DND-41 (cell line): ENCODE measurements at regions not wholly inside any gene's neighbourhood (a gene's known extent, or its start where the extent isn't known, plus 50 kb on each side); places are given as distances from the start of the nearest gene placed in this dataset.

ENCODE experiments used
- ATAC-seq: fragments of 200-7000 bp; cut with Tn5 transposase; 3 replicates; pipeline ENCODE4 v1.9.1; 2021; ENCODE audit warnings: low read depth; ENCODE audit not compliant: insufficient read depth
- DNase-seq: peaks from one replicate; pipeline ENCODE4 v3.0.0-alpha.2; 2020
- H2AFZ ChIP-seq: 2 replicates; pipeline ENCODE4 v1.6.0; 2012; ENCODE audit warnings: low read depth, low read length
- H3K27ac ChIP-seq: 2 replicates; pipeline ENCODE4 v1.5.1; 2012; ENCODE audit warnings: low read length, inconsistent platforms
- H3K27me3 ChIP-seq: fragments of 200-600 bp; sonication (generic); 2 replicates; pipeline ENCODE4 v1.6.0; 2012; ENCODE audit warnings: low read length, mild to moderate bottlenecking, inconsistent platforms; ENCODE audit not compliant: insufficient read depth, poor library complexity
- H3K36me3 ChIP-seq: 2 replicates; pipeline ENCODE4 v1.5.1; 2012; ENCODE audit warnings: low read length, inconsistent platforms; ENCODE audit not compliant: insufficient read depth
- H3K4me1 ChIP-seq: 2 replicates; pipeline ENCODE4 v1.5.1; 2012; ENCODE audit warnings: mild to moderate bottlenecking, low read length; ENCODE audit not compliant: insufficient read depth
- H3K4me2 ChIP-seq: 2 replicates; pipeline ENCODE4 v1.6.0; 2012; ENCODE audit warnings: mild to moderate bottlenecking, moderate library complexity, low read length, inconsistent platforms; ENCODE audit not compliant: insufficient read depth
- H3K4me3 ChIP-seq, 2 experiments: fragments of 200-600 bp in 1 of 2; shearing (Covaris generic) in 1 of 2; 2 replicates each; pipeline ENCODE4 v1.5.1; 2012 to 2016; ENCODE audit warnings: inconsistent platforms in 2 of 2, low read length in 2 of 2, mild to moderate bottlenecking in 2 of 2, low read depth in 1 of 2, moderate library complexity in 1 of 2
- H3K79me2 ChIP-seq: 2 replicates; pipeline ENCODE4 v1.6.0; 2012; ENCODE audit warnings: low read length, inconsistent platforms; ENCODE audit not compliant: insufficient read depth
- H3K9ac ChIP-seq: 2 replicates; pipeline ENCODE4 v1.6.0; 2012; ENCODE audit warnings: low read depth, mild to moderate bottlenecking, inconsistent platforms, low read length, moderate library complexity
- H3K9me3 ChIP-seq: 2 replicates; pipeline ENCODE4 v1.5.1; 2012; ENCODE audit warnings: low read length, moderate library complexity, mild to moderate bottlenecking, inconsistent platforms; ENCODE audit not compliant: insufficient read depth, severe bottlenecking
- H4K20me1 ChIP-seq: 2 replicates; pipeline ENCODE4 v1.6.0; 2012; ENCODE audit warnings: low read length; ENCODE audit not compliant: insufficient read depth
- EZH2 ChIP-seq: IDR thresholded peaks from 3 replicates; pipeline ENCODE4 v1.6.1; 2012; ENCODE audit warnings: borderline replicate concordance, low read depth, mild to moderate bottlenecking, moderate library complexity, low read length, inconsistent platforms; ENCODE audit not compliant: severe bottlenecking
- TF ChIP-seq, protein P1 (sequence below): IDR thresholded peaks from 2 replicates; pipeline ENCODE4 v1.5.1; 2012; ENCODE audit warnings: borderline replicate concordance, low read length, moderate library complexity, mild to moderate bottlenecking; ENCODE audit not compliant: poor library complexity, severe bottlenecking; ENCODE audit errors: extremely low read depth

DNA sequence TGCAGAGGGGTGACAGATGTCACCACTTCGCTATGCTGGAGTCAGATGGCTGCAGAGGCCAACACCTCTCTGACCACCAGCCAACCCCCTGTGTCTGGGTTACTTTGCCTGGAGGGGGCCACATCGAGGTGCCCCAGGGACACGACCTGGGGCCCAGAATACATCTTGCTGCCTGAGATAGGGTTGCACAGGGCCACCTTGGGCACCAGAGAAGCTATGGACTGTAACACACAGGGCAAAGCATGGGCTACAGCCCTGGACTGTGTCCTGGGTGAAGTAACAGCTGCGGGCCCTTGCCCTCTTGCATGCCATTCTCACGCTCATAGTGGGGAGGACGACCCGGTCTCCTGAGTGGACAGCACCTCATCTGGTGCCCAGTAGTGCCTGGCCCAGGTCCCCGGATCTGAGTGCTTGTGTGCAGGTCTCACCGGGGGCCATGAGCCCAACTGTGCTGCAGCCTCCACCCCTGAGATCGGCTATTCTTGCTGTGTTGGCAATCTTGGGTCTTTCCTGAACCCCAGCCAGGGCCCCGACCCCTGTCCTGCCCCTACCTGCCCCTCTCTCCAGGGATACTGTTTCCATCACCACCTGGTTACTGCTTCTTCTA, 115.2 kb upstream of the GDF10 start:
- no peak for ATAC-seq
- Histone ChIP-seq H3K9ac (no peak overlapping the region), H2AFZ (no peak overlapping the region), H3K9me3 (no peaks in the 10 kb centered on the region), H4K20me1 (no peaks in the 10 kb centered on the region; the same call in 1 of the 2 replicates), H3K27ac (no peak overlapping the region), H3K27me3 (no peaks in the 10 kb centered on the region), H3K4me1 (no peaks in the 10 kb centered on the region), H3K4me3 (no peak overlapping the region), H3K36me3 (no peaks in the 10 kb centered on the region), H3K4me2 (no peak overlapping the region), H3K79me2 (no peaks in the 10 kb centered on the region)
- no peak for DNase-seq
- TF ChIP-seq, protein P1, sequence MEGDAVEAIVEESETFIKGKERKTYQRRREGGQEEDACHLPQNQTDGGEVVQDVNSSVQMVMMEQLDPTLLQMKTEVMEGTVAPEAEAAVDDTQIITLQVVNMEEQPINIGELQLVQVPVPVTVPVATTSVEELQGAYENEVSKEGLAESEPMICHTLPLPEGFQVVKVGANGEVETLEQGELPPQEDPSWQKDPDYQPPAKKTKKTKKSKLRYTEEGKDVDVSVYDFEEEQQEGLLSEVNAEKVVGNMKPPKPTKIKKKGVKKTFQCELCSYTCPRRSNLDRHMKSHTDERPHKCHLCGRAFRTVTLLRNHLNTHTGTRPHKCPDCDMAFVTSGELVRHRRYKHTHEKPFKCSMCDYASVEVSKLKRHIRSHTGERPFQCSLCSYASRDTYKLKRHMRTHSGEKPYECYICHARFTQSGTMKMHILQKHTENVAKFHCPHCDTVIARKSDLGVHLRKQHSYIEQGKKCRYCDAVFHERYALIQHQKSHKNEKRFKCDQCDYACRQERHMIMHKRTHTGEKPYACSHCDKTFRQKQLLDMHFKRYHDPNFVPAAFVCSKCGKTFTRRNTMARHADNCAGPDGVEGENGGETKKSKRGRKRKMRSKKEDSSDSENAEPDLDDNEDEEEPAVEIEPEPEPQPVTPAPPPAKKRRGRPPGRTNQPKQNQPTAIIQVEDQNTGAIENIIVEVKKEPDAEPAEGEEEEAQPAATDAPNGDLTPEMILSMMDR = no peak
- no peak for TF ChIP-seq EZH2

DNA sequence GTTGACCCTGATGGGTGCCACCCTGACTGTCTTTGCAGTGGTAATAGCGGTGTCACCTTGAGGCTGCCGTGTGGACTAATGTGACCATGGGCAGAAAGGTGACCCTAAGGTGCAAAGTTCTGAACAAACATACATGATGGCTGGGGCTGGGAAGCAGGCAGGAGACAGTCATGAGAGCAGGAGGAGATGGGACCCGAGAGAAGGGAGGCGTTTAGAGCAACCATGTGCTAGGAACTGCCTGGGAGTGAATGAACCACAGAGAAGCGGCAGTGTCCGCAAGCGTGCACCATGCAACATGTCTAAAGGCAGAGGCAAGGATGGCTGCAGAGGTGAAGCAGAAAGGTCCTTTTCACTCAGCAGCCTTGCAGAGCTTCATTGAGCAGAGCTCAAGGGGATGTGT, 113.1 kb upstream of the GDF10 start:
- DNase-seq = no peak
- ATAC-seq = no peak
- Histone ChIP-seq H2AFZ (no peak overlapping the region), H3K36me3 (no peaks in the 10 kb centered on the region), H3K4me3 (no peak overlapping the region), H3K9ac (no peak overlapping the region), H3K27ac (no peak overlapping the region), H3K4me2 (no peak overlapping the region), H4K20me1 (no peaks in the 10 kb centered on the region; the same call in 1 of the 2 replicates), H3K4me1 (no peaks in the 10 kb centered on the region), H3K27me3 (no peaks in the 10 kb centered on the region), H3K9me3 (no peaks in the 10 kb centered on the region), H3K79me2 (no peaks in the 10 kb centered on the region)
- TF ChIP-seq, protein P1 = no peak
- no peak for TF ChIP-seq EZH2

GRCh38 chr10:47187592-47187991, 112.4 kb upstream of the GDF10 start:
- no peak overlapping the region for H3K9ac ChIP-seq
- no peak overlapping the region for H3K27ac ChIP-seq
- TF ChIP-seq, protein P1 = no peak
- no peak for TF ChIP-seq EZH2
- DNase-seq (no peak), ATAC-seq (no peak)
- no peak overlapping the region for H2AFZ ChIP-seq
- no peak overlapping the region for H3K4me3 ChIP-seq
- H3K4me2 ChIP-seq = no peak overlapping the region
- no peaks in the 10 kb centered on the region for H3K9me3 ChIP-seq
- H3K79me2 ChIP-seq = no peaks in the 10 kb centered on the region
- H3K36me3 ChIP-seq = no peaks in the 10 kb centered on the region
- H4K20me1 ChIP-seq = no peaks in the 10 kb centered on the region; the same call in 1 of the 2 replicates
- no peaks in the 10 kb centered on the region for H3K27me3 ChIP-seq
- H3K4me1 ChIP-seq = no peaks in the 10 kb centered on the region
